HL-60/S4 (cell line): ENCODE measurements at regions not wholly inside any gene's neighbourhood (a gene's known extent, or its start where the extent isn't known, plus 50 kb on each side); places are given as distances from the start of the nearest gene placed in this dataset.

Source experiments
- in situ Hi-C: fragments of 300-500 bp; cut with MboI; formaldehyde crosslinking; loops from 2 replicates; pipeline ENCODE4 v1.14.3; 2022; ENCODE audit warnings: low sequenced_read_pairs

DNA sequence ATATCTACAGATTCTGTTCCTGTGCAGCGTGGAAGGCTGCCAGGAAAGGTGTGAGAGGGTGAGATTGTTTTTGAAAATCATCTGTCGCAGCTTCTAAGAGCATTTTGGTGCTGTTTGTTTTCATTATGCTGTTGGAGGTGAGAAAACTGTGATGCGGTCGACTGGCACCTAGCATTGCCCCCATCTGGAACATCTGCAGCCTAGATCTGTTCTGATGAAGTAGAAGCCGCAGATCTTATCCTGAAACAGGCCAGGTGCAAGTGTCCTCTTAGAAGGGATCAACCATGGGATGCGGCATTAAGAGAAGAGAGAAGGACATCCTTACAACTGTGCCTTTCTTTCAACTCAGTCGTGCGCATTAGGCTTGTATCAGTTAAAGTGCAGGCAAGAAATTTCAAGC lies 167.3 kb downstream of the CDH26 start:
- in situ Hi-C loops: no loop called here

DNA sequence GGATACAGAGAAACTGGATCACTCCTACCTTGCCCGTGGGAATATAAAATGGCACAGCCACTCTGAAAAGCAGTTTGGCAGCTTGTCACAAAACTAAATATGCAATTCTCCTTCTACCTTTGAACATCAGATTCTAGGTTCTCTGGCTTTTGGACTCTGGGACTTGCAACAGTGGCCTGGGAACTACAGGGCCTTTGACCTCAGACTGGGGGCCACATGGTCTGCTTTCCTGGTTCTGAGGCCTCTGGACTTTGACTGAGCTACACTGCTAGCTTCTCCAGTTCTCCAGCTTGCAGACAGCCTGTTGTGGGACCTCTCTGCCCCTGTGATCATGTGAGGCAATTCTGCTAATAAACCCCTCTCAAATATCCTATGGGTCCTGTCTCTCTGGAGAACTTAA lies 168.8 kb downstream of the CDH26 start:
- in situ Hi-C loops: no loop called here

- in situ Hi-C loops: no loop called here
Observed at GRCh38 chr20:60131375-60131774, 173.2 kb downstream of the CDH26 start.

DNA sequence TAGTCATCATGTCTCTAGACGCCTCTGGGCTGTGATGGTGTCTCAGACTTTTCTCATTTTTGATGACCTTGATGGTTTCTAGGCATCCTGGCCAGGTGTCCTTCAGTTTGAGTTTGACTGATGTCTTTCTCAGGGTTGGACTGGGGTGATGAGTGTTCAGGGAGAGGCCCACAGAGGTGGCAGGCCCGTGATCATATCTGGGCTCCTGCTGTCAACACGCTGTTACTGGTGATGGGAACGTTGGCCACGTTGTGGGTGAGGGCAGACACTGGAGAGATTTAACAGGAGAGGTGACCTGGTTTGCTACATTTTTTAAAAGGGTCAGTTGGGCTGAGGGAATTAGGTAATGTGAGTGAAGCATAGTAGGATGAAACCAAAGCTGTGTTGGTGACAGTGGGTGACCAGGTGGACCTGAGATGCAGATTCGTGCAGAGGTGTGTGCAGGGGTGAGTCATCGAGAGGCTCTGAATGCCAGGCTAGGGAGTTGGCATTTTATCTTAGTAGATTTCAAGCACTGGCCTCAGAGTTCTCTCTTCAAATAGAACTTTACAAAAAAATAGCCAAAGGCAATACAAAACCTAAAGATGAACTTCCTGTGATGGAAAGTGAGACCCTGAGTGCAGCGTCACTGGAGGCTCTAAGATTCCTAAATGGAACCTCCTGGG lies 174.1 kb downstream of the CDH26 start:
- in situ Hi-C loops: no loop called here

DNA sequence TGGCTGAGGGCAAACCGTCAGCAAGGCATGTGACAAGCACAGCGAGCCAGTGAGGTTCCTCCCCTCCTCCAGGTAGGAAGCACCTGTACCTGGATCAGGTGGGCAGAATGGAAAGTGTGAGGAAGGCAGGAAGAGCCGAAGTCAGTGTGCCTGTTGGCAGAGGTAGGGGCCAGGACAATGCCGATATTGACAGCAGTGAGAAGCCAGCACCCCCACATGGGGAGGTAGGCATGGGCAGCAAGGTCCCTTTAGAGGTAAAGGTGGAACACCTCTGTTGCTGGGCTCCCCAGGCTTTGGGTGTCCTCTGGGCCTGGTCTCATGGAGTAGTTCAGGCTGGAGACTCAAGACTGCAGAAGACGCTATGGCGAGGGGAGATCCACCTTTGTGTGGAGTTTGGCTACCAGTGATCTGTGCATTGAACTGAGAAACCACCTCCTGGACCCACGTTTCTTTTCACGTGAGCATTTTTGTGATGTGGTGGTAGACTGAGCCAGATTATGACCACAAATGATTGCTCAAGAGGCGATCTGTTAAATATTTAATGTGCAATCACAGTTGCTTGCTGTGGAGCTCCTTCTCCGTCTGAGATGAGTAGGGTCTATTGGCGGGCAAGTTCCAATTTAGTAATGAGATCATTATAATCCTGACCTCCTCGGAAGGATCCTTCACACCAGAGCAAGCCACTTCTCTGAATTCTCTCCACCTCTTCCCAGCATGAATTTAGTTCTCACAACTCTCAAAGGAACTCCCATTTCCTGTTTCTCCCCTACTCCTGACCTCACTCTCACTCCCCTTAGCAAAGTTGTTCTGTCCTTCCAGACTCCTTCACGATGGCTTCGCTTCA lies 174.8 kb downstream of the CDH26 start:
- in situ Hi-C loops: no loop called here

DNA sequence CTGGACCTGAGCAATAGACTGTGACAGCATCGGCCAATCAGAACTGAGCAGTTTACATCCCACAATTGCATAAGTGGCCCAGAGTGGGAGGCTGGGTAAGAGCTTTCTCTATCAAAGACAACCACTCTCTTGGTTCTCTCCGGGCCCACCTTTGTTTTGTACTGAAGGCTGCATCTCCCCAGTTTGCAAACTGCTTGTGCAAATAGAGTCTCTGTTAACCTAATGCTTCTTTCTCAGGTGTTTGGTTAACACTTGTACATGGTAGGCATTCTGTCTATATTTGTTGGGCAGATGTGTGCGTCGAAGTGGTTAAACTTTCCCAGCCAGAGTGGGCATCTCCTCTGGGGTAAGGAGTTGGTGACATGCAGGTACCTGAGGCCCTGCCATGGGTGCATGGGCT lies 177.1 kb downstream of the CDH26 start:
- in situ Hi-C loops: no loop called here

- in situ Hi-C loops: no loop called here
Observed at GRCh38 chr20:60136645-60137401, 178.6 kb downstream of the CDH26 start.

DNA sequence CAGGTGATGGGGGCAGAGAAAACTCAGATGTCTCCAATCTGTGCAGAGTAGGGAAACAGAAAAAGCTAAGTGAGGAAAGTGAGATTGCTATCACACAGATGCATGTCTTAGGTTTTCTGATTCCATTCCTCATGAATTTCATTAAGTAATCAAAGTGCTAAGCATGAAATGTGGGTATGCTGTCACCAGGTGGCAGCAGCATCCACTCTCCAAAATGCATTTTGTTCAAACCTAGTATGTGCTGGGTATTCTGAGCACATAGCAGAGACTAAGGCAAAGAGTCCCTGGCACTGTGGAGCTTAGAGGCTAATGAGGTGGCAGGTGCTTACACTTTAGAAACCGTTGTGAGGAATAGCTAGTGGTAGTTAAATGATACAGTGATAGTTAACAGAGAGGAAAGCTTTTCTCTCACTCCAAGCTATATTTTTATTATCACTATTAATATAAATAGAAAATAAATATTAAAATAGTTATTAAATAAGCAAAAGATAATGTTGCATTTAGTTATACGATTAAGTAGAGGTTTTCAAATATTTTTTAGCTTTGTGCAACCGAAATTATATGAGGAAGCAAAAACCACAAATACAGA lies 179.5 kb downstream of the CDH26 start:
- in situ Hi-C loops: no loop called here

DNA sequence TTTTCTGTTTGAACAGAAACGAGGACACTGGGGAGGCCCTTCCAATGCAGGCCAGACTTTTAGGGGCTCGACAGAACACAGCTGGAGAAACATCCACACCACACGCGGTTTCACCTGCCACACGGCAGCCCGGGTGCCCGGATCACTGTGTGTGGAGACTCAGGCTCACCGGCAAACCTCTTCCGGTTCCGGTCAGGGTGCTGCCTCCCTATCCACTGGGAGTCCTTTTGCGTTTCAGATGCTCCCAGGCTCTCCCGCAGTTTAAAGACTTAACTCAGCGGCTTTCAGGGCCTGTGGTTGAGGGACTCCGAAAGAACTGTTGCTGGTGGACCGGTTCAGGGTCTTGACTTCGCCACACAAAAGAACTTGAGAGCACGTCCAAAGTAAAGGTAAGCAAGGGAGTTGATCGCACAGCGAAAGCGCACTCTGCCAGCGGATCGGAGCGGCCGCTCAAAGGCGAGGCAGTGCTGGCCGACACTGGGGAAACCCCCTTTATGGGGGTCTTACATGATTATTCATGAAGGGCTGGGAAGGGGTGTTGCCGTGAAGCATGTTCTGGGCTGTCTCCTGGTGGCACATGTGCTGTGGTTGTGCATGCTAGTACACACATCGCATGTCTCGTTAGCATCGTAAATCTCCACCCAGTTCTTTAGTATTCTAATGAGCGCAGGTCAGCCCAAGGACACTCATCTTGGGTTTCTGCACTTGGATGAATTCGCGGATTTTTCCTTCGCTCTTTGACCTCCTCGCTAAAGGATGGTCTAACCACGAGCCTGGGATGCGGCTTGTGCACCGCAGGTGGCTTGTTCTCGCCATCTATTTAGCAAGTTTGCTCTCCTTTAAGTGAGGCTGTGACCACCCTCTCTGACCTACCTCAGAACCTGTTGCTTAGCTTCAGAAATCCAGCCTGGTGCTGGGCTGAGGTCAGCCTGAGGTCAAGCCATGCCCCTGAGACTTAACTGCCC lies 180.3 kb downstream of the CDH26 start:
- in situ Hi-C loops: no loop called here

DNA sequence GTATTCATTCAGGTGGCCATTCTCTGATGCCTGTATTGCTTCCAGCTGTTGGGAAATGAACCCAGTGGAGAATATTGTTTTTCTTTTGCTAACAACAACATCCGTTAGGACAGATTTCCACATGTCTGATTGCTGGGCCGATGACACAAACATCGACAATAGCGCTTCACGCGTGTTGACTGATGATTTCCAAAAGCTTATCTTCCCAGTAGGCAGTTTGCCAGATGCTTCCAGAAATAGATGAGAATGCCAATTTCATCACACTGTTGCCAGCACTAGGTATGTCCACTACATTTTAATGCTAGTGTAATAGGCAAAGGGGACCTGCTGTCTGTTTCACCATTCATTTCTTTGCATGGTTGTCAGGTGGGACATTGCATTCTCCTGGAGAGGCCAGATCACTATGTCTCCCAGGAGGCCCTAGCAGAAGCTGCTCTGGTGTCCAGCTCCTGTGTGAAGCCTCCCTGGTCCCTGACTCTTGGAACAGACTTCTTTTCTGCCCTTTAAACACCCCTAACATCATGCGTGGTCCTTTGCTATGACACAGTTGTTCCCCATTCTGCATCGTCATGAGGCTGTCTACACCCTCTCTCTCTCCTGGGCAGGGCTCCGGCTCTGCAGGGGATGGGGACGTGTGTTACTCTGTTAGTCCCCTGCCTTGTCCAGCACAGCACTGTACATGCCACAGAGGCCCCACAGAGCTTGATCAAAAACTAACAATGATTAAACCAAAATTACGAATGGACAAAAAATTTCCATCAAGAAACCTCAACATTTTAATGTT lies 181.6 kb downstream of the CDH26 start:
- in situ Hi-C loops: no loop called here

DNA sequence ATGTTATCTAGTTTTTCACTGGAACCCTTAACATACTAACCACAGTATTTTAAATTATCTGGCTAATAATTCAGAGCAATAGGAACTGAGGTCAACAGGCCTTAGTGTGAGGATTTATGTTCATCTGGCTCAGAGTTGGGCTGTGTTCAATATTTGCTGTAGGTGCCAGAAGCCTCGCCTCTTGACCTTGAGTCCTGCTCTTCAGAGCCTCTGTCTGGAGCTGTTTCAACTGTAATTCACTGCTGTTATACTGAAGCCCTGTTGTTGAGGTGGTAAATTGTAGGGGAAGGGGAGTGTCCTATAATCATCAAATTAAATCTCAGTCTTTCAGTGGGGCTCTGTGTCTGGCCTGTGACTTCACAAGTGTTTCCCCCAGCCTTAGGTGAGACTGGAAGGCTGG lies 184.4 kb downstream of the CDH26 start:
- in situ Hi-C loops: no loop called here

GRCh38 chr20:60143261-60143842 lies 185.1 kb downstream of the CDH26 start:
- in situ Hi-C loops: no loop called here

DNA sequence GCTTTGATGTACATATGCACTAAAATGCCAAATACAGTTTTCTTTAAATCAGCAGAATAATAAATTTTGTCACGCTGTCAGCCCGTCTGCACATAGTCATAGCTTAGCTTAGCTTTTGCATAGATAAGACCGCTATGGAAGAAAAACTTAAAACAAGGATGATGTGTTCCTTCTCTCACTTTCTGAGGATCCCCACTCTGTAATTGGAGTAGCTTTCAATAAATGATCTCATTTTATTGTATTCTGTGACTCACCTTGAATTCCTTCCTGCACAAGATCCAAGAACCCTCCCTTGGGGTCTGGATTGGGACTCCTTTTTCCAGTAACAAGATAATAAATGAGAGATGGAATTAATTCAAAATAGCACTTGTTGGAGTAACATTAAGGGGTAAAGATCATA lies 186.2 kb downstream of the CDH26 start:
- in situ Hi-C loops: no loop called here

- in situ Hi-C loops: no loop called here
Observed at GRCh38 chr20:60144974-60145527, 186.8 kb downstream of the CDH26 start.

GRCh38 chr20:60147004-60147403 lies 188.8 kb downstream of the CDH26 start:
- in situ Hi-C loops: no loop called here

DNA sequence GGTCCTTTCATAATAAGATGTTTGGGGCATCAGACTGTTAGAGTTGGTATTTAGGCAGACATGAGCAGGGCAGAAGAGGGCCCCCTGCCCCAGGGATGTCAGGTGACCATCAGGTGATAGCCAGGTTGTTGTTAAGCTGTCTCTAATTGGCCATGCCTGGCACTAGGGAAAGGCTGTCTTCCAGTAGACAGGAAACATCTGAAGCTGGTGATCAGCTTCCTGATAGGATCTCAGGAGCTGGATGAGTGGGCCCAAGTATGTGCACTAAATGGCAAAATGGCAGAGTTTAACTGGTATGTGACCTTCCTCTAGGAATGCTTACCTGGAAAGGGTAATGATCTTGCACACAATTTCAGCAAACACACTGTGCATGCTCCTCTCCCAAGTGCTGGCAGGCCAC lies 190.7 kb downstream of the CDH26 start:
- in situ Hi-C loops: no loop called here

GRCh38 chr20:60152792-60153191 lies 194.6 kb downstream of the CDH26 start:
- in situ Hi-C loops: no loop called here

DNA sequence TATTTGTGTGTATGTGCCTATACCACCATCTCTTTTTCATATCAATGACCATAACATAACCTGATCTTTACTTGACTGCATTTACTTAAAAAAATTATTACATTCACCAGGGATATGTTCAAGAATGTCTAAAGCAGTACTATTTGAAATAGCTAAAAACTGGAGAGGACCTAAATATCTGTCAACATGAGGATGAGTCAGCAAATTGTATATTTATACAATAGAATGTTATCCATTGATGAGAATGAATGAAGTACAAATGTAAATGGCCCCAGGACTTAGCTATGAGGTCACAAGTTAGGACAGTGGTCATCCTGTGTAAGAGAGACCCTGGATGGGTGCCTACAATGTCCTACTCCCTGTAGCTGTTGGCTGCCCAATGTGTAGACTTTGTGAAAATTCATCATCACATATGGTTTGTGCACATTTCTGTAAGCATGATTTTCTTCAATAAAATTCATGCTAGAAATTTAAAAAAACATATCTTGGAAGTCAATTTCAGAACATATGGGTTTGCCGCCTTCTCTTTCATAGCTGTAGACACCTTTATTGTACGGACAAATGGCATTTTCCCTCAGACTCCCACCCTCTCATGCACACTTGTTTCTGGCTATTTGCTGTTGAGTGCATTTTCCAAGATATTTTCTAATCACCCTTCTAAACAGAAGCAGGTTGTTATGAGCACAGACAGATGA lies 202.4 kb downstream of the CDH26 start:
- in situ Hi-C loops: no loop called here
